ENCODE measurements at regions not wholly inside any gene's neighbourhood (a gene's known extent, or its start where the extent isn't known, plus 50 kb on each side); places are given as distances from the start of the nearest gene placed in this dataset.

GRCh38 chr4:45410701-45411210 is 684.4 kb upstream of the GNPDA2 start:
- in situ Hi-C loops (cut with MboI) (no loop called here), intact Hi-C loops (cut with micrococcal nuclease; ENCODE audit: unreplicated experiment) (no loop called here)
- ChIA-PET RAD21 (ENCODE audit: unreplicated experiment) (no interaction called here), SMC1A (ENCODE audit: uncharacterized antibody, unreplicated experiment) (no interaction called here), CTCF (no interaction called here), POLR2A (no interaction called here)
- TF ChIP-seq YBX1 (IDR thresholded peaks at IDR 0.05), result no peak
- no peak for TF ChIP-seq NR2C1 (IDR thresholded peaks at IDR 0.05)
- TF ChIP-seq YY1 (IDR thresholded peaks at IDR 0.05; ENCODE audit: low read depth, low read length), result no peak
- TF ChIP-seq HDAC2 (IDR thresholded peaks at IDR 0.05), result no peak
- TF ChIP-seq NFYA (IDR thresholded peaks at IDR 0.05; ENCODE audit: borderline replicate concordance, low read depth, low read length), result no peak
- no peak for TF ChIP-seq ZNF217 (IDR thresholded peaks at IDR 0.05)
- no peak for TF ChIP-seq RAD21 (IDR thresholded peaks at IDR 0.05; ENCODE audit: insufficient read depth, low read depth, low read length)
- FAIRE-seq, result no peak
- no peak overlapping the region for H2AFZ ChIP-seq (ENCODE audit: control insufficient read depth, low read depth, low read length)
- no peak for ATAC-seq
- H3K27me3 ChIP-seq (replicated peaks in 1 of 2; ENCODE audit: control insufficient read depth in 2 of 2, insufficient read depth in 2 of 2, low read length in 1 of 2), result no peaks in the 10 kb centered on the region
- WGBS (ENCODE audit: insufficient coverage, insufficient replicate concordance, low lambda C conversion rate, missing lambda C conversion rate), result 2% methylated on average over 4 of the region's 5 CpGs
- H3K79me2 ChIP-seq (ENCODE audit: control insufficient read depth, insufficient read depth, low read length), result no peaks in the 10 kb centered on the region
- H3K4me1 ChIP-seq (ENCODE audit: control insufficient read depth, insufficient read depth, low read length), result no peaks in the 10 kb centered on the region
- no peak overlapping the region for H3K27ac ChIP-seq (ENCODE audit: control insufficient read depth, insufficient read depth)
- H3K36me3 ChIP-seq (ENCODE audit: control insufficient read depth in 2 of 2, insufficient read depth in 2 of 2, low read length in 1 of 2), result no peaks in the 10 kb centered on the region
- H3K9me3 ChIP-seq (replicated peaks; ENCODE audit: control insufficient read depth, insufficient read depth, low read length), result no peaks in the 10 kb centered on the region
- DNase-seq (ENCODE audit: low read depth, low spot score), result no peak
- H3K4me3 ChIP-seq, result no peak overlapping the region
- no peaks in the 10 kb centered on the region for H4K20me1 ChIP-seq (ENCODE audit: control insufficient read depth, insufficient read depth)
- no peak overlapping the region for H3K4me2 ChIP-seq (ENCODE audit: control insufficient read depth, insufficient read depth)
- BruUV-seq (replicated peaks), result no TSS peak
- no peak overlapping the region for H3K9ac ChIP-seq (ENCODE audit: control insufficient read depth, insufficient read depth, low read length)

- Histone ChIP-seq H3K27me3 (replicated peaks in 1 of 2; ENCODE audit: control insufficient read depth in 2 of 2, insufficient read depth in 2 of 2, low read length in 1 of 2) (no peaks in the 10 kb centered on the region), H3K79me2 (ENCODE audit: control insufficient read depth, insufficient read depth, low read length) (no peaks in the 10 kb centered on the region), H3K4me3 (no peak overlapping the region), H3K4me2 (ENCODE audit: control insufficient read depth, insufficient read depth) (no peak overlapping the region), H3K9ac (ENCODE audit: control insufficient read depth, insufficient read depth, low read length) (no peak overlapping the region), H3K27ac (ENCODE audit: control insufficient read depth, insufficient read depth) (no peak overlapping the region), H2AFZ (ENCODE audit: control insufficient read depth, low read depth, low read length) (no peak overlapping the region), H3K36me3 (ENCODE audit: control insufficient read depth in 2 of 2, insufficient read depth in 2 of 2, low read length in 1 of 2) (no peaks in the 10 kb centered on the region), H3K4me1 (ENCODE audit: control insufficient read depth, insufficient read depth, low read length) (no peaks in the 10 kb centered on the region), H4K20me1 (ENCODE audit: control insufficient read depth, insufficient read depth) (no peaks in the 10 kb centered on the region), H3K9me3 (replicated peaks; ENCODE audit: control insufficient read depth, insufficient read depth, low read length) (no peaks in the 10 kb centered on the region)
- TF ChIP-seq SUZ12 (IDR thresholded peaks at IDR 0.05; ENCODE audit: unreplicated experiment) (no peak), MXI1 (IDR thresholded peaks at IDR 0.05; ENCODE audit: low read depth, low read length) (no peak), BHLHE40 (IDR thresholded peaks at IDR 0.05; ENCODE audit: borderline replicate concordance in 1 of 2, low read depth in 2 of 2, low read length in 1 of 2) (no peak), CREM (IDR thresholded peaks at IDR 0.05; ENCODE audit: low read depth) (no peak), GATAD2B (conservative IDR thresholded peaks at IDR 0.05; ENCODE audit: low read depth) (no peak), ZSCAN29 (IDR thresholded peaks at IDR 0.05) (no peak), DPF2 (IDR thresholded peaks at IDR 0.05) (no peak), HDAC6 (IDR thresholded peaks at IDR 0.05; ENCODE audit: unreplicated experiment) (no peak), NFIC (IDR thresholded peaks at IDR 0.05; ENCODE audit: low read depth, low read length) (no peak)
- no peak for ATAC-seq
- BruUV-seq (replicated peaks), result no TSS peak
- FAIRE-seq, result no peak
- ChIA-PET POLR2A (no interaction called here), RAD21 (ENCODE audit: unreplicated experiment) (no interaction called here), SMC1A (ENCODE audit: uncharacterized antibody, unreplicated experiment) (no interaction called here), CTCF (no interaction called here)
- no peak for DNase-seq (ENCODE audit: low read depth, low spot score)
- in situ Hi-C loops (cut with MboI), result no loop called here
- intact Hi-C loops (cut with micrococcal nuclease; ENCODE audit: unreplicated experiment), result no loop called here
- 21% methylated on average over 1 of the region's 1 CpG for WGBS (ENCODE audit: insufficient coverage, insufficient replicate concordance, low lambda C conversion rate, missing lambda C conversion rate)
These were observed 683.2 kb upstream of the GNPDA2 start for GRCh38 chr4:45409536-45409935.

Measured in GM12878 (cell line).